ENCODE measurements at regions not wholly inside any gene's neighbourhood (a gene's known extent, or its start where the extent isn't known, plus 50 kb on each side); places are given as distances from the start of the nearest gene placed in this dataset.

DNA sequence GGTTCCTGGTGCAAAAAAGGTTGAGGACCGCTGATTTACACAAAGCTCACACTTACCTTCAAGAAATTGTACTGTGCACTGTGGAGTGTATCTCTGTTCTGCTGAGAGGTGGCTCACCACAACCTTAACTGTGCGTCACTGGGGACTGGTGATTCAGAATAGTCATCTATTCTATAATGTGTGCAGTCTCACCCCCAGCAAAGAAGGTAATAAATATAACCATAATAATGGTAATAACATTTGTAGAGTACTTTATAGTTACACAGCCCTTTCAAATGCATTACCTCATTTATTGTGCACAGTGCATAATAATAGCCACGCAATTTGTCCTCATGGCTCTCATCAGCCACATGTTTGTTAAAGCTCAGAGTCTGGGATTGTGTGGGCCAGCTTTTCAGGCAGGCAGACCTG lies 59.4 kb upstream of the DUSP10 start (continued):
- TF ChIP-seq USF2 (CRISPR knock-in tag; IDR thresholded peaks at IDR 0.05) = no peak
- no peak for TF ChIP-seq MLX (CRISPR knock-in tag; IDR thresholded peaks at IDR 0.05)
- TF ChIP-seq, protein P1, sequence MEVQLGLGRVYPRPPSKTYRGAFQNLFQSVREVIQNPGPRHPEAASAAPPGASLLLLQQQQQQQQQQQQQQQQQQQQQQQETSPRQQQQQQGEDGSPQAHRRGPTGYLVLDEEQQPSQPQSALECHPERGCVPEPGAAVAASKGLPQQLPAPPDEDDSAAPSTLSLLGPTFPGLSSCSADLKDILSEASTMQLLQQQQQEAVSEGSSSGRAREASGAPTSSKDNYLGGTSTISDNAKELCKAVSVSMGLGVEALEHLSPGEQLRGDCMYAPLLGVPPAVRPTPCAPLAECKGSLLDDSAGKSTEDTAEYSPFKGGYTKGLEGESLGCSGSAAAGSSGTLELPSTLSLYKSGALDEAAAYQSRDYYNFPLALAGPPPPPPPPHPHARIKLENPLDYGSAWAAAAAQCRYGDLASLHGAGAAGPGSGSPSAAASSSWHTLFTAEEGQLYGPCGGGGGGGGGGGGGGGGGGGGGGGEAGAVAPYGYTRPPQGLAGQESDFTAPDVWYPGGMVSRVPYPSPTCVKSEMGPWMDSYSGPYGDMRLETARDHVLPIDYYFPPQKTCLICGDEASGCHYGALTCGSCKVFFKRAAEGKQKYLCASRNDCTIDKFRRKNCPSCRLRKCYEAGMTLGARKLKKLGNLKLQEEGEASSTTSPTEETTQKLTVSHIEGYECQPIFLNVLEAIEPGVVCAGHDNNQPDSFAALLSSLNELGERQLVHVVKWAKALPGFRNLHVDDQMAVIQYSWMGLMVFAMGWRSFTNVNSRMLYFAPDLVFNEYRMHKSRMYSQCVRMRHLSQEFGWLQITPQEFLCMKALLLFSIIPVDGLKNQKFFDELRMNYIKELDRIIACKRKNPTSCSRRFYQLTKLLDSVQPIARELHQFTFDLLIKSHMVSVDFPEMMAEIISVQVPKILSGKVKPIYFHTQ (CRISPR knock-in tag; IDR thresholded peaks at IDR 0.05) = no peak
- TF ChIP-seq, protein P2, sequence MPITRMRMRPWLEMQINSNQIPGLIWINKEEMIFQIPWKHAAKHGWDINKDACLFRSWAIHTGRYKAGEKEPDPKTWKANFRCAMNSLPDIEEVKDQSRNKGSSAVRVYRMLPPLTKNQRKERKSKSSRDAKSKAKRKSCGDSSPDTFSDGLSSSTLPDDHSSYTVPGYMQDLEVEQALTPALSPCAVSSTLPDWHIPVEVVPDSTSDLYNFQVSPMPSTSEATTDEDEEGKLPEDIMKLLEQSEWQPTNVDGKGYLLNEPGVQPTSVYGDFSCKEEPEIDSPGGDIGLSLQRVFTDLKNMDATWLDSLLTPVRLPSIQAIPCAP (CRISPR knock-in tag; IDR thresholded peaks at IDR 0.05) = no peak
- TF ChIP-seq, protein P3, sequence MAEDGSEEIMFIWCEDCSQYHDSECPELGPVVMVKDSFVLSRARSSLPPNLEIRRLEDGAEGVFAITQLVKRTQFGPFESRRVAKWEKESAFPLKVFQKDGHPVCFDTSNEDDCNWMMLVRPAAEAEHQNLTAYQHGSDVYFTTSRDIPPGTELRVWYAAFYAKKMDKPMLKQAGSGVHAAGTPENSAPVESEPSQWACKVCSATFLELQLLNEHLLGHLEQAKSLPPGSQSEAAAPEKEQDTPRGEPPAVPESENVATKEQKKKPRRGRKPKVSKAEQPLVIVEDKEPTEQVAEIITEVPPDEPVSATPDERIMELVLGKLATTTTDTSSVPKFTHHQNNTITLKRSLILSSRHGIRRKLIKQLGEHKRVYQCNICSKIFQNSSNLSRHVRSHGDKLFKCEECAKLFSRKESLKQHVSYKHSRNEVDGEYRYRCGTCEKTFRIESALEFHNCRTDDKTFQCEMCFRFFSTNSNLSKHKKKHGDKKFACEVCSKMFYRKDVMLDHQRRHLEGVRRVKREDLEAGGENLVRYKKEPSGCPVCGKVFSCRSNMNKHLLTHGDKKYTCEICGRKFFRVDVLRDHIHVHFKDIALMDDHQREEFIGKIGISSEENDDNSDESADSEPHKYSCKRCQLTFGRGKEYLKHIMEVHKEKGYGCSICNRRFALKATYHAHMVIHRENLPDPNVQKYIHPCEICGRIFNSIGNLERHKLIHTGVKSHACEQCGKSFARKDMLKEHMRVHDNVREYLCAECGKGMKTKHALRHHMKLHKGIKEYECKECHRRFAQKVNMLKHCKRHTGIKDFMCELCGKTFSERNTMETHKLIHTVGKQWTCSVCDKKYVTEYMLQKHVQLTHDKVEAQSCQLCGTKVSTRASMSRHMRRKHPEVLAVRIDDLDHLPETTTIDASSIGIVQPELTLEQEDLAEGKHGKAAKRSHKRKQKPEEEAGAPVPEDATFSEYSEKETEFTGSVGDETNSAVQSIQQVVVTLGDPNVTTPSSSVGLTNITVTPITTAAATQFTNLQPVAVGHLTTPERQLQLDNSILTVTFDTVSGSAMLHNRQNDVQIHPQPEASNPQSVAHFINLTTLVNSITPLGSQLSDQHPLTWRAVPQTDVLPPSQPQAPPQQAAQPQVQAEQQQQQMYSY (CRISPR knock-in tag; IDR thresholded peaks at IDR 0.05) = no peak
- TF ChIP-seq, protein P4, sequence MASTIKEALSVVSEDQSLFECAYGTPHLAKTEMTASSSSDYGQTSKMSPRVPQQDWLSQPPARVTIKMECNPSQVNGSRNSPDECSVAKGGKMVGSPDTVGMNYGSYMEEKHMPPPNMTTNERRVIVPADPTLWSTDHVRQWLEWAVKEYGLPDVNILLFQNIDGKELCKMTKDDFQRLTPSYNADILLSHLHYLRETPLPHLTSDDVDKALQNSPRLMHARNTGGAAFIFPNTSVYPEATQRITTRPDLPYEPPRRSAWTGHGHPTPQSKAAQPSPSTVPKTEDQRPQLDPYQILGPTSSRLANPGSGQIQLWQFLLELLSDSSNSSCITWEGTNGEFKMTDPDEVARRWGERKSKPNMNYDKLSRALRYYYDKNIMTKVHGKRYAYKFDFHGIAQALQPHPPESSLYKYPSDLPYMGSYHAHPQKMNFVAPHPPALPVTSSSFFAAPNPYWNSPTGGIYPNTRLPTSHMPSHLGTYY (CRISPR knock-in tag; IDR thresholded peaks at IDR 0.05) = no peak
- no peak for TF ChIP-seq ELF4 (CRISPR knock-in tag; IDR thresholded peaks at IDR 0.05; ENCODE audit: low read depth)
- TF ChIP-seq SP1 (CRISPR knock-in tag; conservative IDR thresholded peaks at IDR 0.05) = no peak
- TF ChIP-seq, protein P5, sequence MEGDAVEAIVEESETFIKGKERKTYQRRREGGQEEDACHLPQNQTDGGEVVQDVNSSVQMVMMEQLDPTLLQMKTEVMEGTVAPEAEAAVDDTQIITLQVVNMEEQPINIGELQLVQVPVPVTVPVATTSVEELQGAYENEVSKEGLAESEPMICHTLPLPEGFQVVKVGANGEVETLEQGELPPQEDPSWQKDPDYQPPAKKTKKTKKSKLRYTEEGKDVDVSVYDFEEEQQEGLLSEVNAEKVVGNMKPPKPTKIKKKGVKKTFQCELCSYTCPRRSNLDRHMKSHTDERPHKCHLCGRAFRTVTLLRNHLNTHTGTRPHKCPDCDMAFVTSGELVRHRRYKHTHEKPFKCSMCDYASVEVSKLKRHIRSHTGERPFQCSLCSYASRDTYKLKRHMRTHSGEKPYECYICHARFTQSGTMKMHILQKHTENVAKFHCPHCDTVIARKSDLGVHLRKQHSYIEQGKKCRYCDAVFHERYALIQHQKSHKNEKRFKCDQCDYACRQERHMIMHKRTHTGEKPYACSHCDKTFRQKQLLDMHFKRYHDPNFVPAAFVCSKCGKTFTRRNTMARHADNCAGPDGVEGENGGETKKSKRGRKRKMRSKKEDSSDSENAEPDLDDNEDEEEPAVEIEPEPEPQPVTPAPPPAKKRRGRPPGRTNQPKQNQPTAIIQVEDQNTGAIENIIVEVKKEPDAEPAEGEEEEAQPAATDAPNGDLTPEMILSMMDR (IDR thresholded peaks at IDR 0.05) = no peak
- TF ChIP-seq, protein P6, sequence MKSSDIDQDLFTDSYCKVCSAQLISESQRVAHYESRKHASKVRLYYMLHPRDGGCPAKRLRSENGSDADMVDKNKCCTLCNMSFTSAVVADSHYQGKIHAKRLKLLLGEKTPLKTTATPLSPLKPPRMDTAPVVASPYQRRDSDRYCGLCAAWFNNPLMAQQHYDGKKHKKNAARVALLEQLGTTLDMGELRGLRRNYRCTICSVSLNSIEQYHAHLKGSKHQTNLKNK (CRISPR knock-in tag; IDR thresholded peaks at IDR 0.05) = no peak
- TF ChIP-seq FOXJ3 (CRISPR knock-in tag; IDR thresholded peaks at IDR 0.05; ENCODE audit: borderline replicate concordance) = no peak
- no peak for TF ChIP-seq EMX1 (CRISPR knock-in tag; IDR thresholded peaks at IDR 0.05)
- no peak for TF ChIP-seq CDX4 (CRISPR knock-in tag; IDR thresholded peaks at IDR 0.05; ENCODE audit: borderline replicate concordance)
- no peak for TF ChIP-seq SMAD4 (CRISPR knock-in tag; IDR thresholded peaks at IDR 0.05)

Data from WTC11 (cell line).